22Rv1 (cell line): ENCODE measurements at regions not wholly inside any gene's neighbourhood (a gene's known extent, or its start where the extent isn't known, plus 50 kb on each side); places are given as distances from the start of the nearest gene placed in this dataset.

Experiments used
- H3K27ac ChIP-seq: fragments of 450-650 bp; 2 replicates; pipeline ENCODE4 v1.5.1; 2017
- CTCF ChIP-seq: fragments of 450-650 bp; IDR thresholded peaks from 2 replicates; pipeline ENCODE4 v1.5.1; 2017; ENCODE audit warnings: mild to moderate bottlenecking
- ZFX ChIP-seq: fragments of 450-650 bp; IDR thresholded peaks from 2 replicates; pipeline ENCODE4 v1.6.1; 2017; ENCODE audit warnings: antibody characterized with exemption, borderline replicate concordance

- no peak overlapping the region for H3K27ac ChIP-seq
- TF ChIP-seq ZFX (no peak), CTCF (no peak)
Observed at GRCh38 chr2:129711816-129712675, 267.4 kb upstream of the RAB6C start.

- no peak overlapping the region for H3K27ac ChIP-seq
- TF ChIP-seq CTCF (no peak), ZFX (no peak)
Observed at GRCh38 chr2:129712676-129712985, 266.8 kb upstream of the RAB6C start.

GRCh38 chr2:129713337-129713736 lies 266.1 kb upstream of the RAB6C start:
- no peak overlapping the region for H3K27ac ChIP-seq
- TF ChIP-seq CTCF (no peak), ZFX (no peak)

- TF ChIP-seq CTCF (no peak), ZFX (no peak)
- no peak overlapping the region for H3K27ac ChIP-seq
Observed at GRCh38 chr2:129716781-129717559, 262.5 kb upstream of the RAB6C start.

GRCh38 chr2:129717560-129718130 lies 261.8 kb upstream of the RAB6C start:
- TF ChIP-seq CTCF (no peak), ZFX (no peak)
- no peak overlapping the region for H3K27ac ChIP-seq

- H3K27ac ChIP-seq, result no peak overlapping the region
- TF ChIP-seq ZFX (no peak), CTCF (no peak)
Observed at GRCh38 chr2:129719335-129719734, 260.1 kb upstream of the RAB6C start.

- H3K27ac ChIP-seq, result no peak overlapping the region
- no peak for TF ChIP-seq ZFX
- no peak for TF ChIP-seq CTCF
Observed at GRCh38 chr2:129720360-129720759, 259.1 kb upstream of the RAB6C start.
